ENCODE measurements at regions not wholly inside any gene's neighbourhood (a gene's known extent, or its start where the extent isn't known, plus 50 kb on each side); places are given as distances from the start of the nearest gene placed in this dataset.

DNA sequence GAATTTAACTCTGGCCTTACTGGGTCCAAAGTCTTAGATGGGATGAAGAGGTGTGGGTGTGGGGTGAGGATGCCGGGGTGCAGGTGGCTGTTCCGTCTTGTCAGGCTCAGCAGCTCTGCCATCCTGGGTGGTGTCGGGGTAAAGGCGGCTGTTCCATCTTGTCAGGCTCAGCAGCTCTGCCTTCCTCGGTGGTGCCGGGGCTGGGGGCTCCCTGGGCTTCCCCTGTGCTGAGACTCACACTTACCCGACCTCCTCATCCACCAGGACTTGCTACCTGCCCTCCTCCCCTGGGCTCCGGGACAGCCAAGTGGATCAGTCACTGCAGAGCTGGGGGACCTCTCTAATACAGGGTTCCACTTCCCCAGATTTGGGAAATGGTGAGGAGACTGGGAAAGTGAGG lies 244.3 kb upstream of the SHH start:
- TF ChIP-seq, protein P1, sequence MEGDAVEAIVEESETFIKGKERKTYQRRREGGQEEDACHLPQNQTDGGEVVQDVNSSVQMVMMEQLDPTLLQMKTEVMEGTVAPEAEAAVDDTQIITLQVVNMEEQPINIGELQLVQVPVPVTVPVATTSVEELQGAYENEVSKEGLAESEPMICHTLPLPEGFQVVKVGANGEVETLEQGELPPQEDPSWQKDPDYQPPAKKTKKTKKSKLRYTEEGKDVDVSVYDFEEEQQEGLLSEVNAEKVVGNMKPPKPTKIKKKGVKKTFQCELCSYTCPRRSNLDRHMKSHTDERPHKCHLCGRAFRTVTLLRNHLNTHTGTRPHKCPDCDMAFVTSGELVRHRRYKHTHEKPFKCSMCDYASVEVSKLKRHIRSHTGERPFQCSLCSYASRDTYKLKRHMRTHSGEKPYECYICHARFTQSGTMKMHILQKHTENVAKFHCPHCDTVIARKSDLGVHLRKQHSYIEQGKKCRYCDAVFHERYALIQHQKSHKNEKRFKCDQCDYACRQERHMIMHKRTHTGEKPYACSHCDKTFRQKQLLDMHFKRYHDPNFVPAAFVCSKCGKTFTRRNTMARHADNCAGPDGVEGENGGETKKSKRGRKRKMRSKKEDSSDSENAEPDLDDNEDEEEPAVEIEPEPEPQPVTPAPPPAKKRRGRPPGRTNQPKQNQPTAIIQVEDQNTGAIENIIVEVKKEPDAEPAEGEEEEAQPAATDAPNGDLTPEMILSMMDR (conservative IDR thresholded peaks at IDR 0.05): no peak
- TF ChIP-seq ZFX (IDR thresholded peaks at IDR 0.05): no peak

Data from C4-2B (cell line).